SK-N-SH (cell line): ENCODE measurements at regions not wholly inside any gene's neighbourhood (a gene's known extent, or its start where the extent isn't known, plus 50 kb on each side); places are given as distances from the start of the nearest gene placed in this dataset.

Experiments
- CTCF ChIA-PET: fragments of 300-600, 350-600 bp; formaldehyde crosslinking; extraction: SDS; loops from one replicate; lab custom pipeline; 2021; lab: Yijun Ruan, JAX
- POLR2A ChIA-PET: fragments of 350-600 bp; sonication (Branson Sonifier 250); formaldehyde crosslinking; extraction: SDS; loops from one replicate; lab custom pipeline; 2020; ENCODE audit warnings: antibody characterized with exemption, inconsistent platforms; lab: Yijun Ruan, JAX
- DNase-seq: peaks from one replicate; pipeline ENCODE4 v3.0.0; 2012
- H2AFZ ChIP-seq: fragments of 200-600 bp; sonication (generic); 2 replicates; pipeline ENCODE4 v1.8.1; 2016; ENCODE audit warnings: antibody characterized with exemption, mild to moderate bottlenecking, low read depth
- H3F3A ChIP-seq: fragments of 200-600 bp; sonication (generic); replicated peaks from 2 replicates; pipeline ENCODE3; 2016; ENCODE audit warnings: antibody characterized with exemption, mild to moderate bottlenecking; ENCODE audit not compliant: insufficient read depth
- H3K27ac ChIP-seq, 2 experiments: fragments of 200-500 bp in 1 of 2; fragments of 200-600 bp in 1 of 2; sonication (Bioruptor generic) in 1 of 2; sonication (generic), shearing (Covaris generic) in 1 of 2; 2 replicates each; pipeline versions ENCODE4 v1.5.1 to v1.6.1; 2014 to 2016; ENCODE audit warnings: low read depth in 2 of 2, inconsistent platforms in 1 of 2, low read length in 1 of 2, mild to moderate bottlenecking in 1 of 2, mixed read lengths in 1 of 2
- H3K27me3 ChIP-seq: fragments of 200-600 bp; sonication (generic), shearing (Covaris generic); 2 replicates; pipeline ENCODE4 v1.6.1; 2016; ENCODE audit warnings: mixed run types; ENCODE audit not compliant: insufficient read depth
- H3K36me3 ChIP-seq, 2 experiments: fragments of 200-500 bp in 1 of 2; fragments of 200-600 bp in 1 of 2; sonication (Bioruptor generic) in 1 of 2; sonication (generic) in 1 of 2; replicated peaks in 1 of 2; 2 replicates each; pipeline versions ENCODE3 to v1.5.1; 2014 to 2016; ENCODE audit warnings: low read length in 1 of 2, mild to moderate bottlenecking in 1 of 2; ENCODE audit not compliant: insufficient read depth in 2 of 2, control insufficient read depth in 1 of 2
- H3K4me1 ChIP-seq, 2 experiments: fragments of 200-500 bp in 1 of 2; fragments of 200-600 bp in 1 of 2; sonication (Bioruptor generic) in 1 of 2; sonication (generic), shearing (Covaris generic) in 1 of 2; 2 replicates each; pipeline versions ENCODE4 v1.5.1 to v1.6.1; 2014 to 2016; ENCODE audit warnings: low read depth in 1 of 2, low read length in 1 of 2, mixed run types in 1 of 2; ENCODE audit not compliant: insufficient read depth in 2 of 2, control insufficient read depth in 1 of 2
- H3K4me2 ChIP-seq: fragments of 200-600 bp; sonication (generic), shearing (Covaris generic); 2 replicates; pipeline ENCODE4 v1.6.1; 2017; ENCODE audit warnings: mixed run types
- H3K4me3 ChIP-seq, 2 experiments: fragments of 200-500 bp in 1 of 2; fragments of 200-600 bp in 1 of 2; sonication (Bioruptor generic) in 1 of 2; sonication (generic), shearing (Covaris generic) in 1 of 2; 2 replicates each; pipeline versions ENCODE4 v1.5.1 to v1.8.1; 2014 to 2016; ENCODE audit warnings: low read depth in 2 of 2, inconsistent platforms in 1 of 2, low read length in 1 of 2, mild to moderate bottlenecking in 1 of 2, mixed read lengths in 1 of 2, moderate library complexity in 1 of 2
- H3K79me2 ChIP-seq: fragments of 200-600 bp; sonication (generic); 2 replicates; pipeline ENCODE4 v1.8.1; 2017; ENCODE audit warnings: mild to moderate bottlenecking; ENCODE audit not compliant: insufficient read depth
- H3K9ac ChIP-seq: fragments of 200-600 bp; sonication (generic); 2 replicates; pipeline ENCODE4 v1.6.1; 2017; ENCODE audit warnings: mixed run types
- H3K9me2 ChIP-seq: fragments of 200-600 bp; sonication (generic); 2 replicates; pipeline ENCODE4 v1.6.1; 2017; ENCODE audit warnings: mixed run types
- H3K9me3 ChIP-seq: fragments of 200-600 bp; sonication (generic); 2 replicates; pipeline ENCODE4 v1.6.1; 2017; ENCODE audit warnings: mixed run types, mild to moderate bottlenecking, moderate library complexity
- H4K20me1 ChIP-seq: fragments of 200-600 bp; sonication (generic); 2 replicates; pipeline ENCODE4 v1.6.1; 2017; ENCODE audit warnings: mild to moderate bottlenecking, mixed run types; ENCODE audit not compliant: insufficient read depth
- ELF1 ChIP-seq: IDR thresholded peaks from 2 replicates; pipeline ENCODE4 v1.4.0; 2012
- FOSL2 ChIP-seq: IDR thresholded peaks from 2 replicates; pipeline ENCODE4 v1.4.0; 2012; ENCODE audit warnings: low read depth, mild to moderate bottlenecking, moderate library complexity, borderline replicate concordance
- FOXJ3 ChIP-seq: sonication (generic); formaldehyde crosslinking; IDR thresholded peaks from 2 replicates; pipeline ENCODE4 v1.5.1; 2020; ENCODE audit warnings: mild to moderate bottlenecking, missing genetic modification reagents
- JUND ChIP-seq: IDR thresholded peaks from 2 replicates; pipeline ENCODE4 v1.4.0; 2012
- MEF2A ChIP-seq: IDR thresholded peaks from 2 replicates; pipeline ENCODE4 v1.4.0; 2012; ENCODE audit warnings: low read depth, borderline replicate concordance
- MXI1 ChIP-seq: IDR thresholded peaks from 2 replicates; pipeline ENCODE4 v1.6.1; 2012; ENCODE audit warnings: mild to moderate bottlenecking, low read depth, low read length, improper control_type of control experiment
- NRF1 ChIP-seq: IDR thresholded peaks from 2 replicates; pipeline ENCODE4 v1.6.1; 2012; ENCODE audit warnings: low read depth, mild to moderate bottlenecking, low read length
- RAD21 ChIP-seq: IDR thresholded peaks from 2 replicates; pipeline ENCODE4 v1.6.1; 2012; ENCODE audit warnings: mild to moderate bottlenecking, low read length
- RFX5 ChIP-seq: IDR thresholded peaks from 2 replicates; pipeline ENCODE4 v1.6.1; 2012; ENCODE audit warnings: mild to moderate bottlenecking, improper control_type of control experiment, low read length
- RXRA ChIP-seq: IDR thresholded peaks from 2 replicates; pipeline ENCODE4 v1.4.0; 2012; ENCODE audit warnings: low read depth, mild to moderate bottlenecking, borderline replicate concordance
- SIN3A ChIP-seq: IDR thresholded peaks from 2 replicates; pipeline ENCODE4 v1.6.1; 2012; ENCODE audit warnings: low read depth, mild to moderate bottlenecking, low read length, moderate library complexity, borderline replicate concordance
- SMC3 ChIP-seq: IDR thresholded peaks from 2 replicates; pipeline ENCODE4 v1.6.1; 2012; ENCODE audit warnings: low read depth, low read length, improper control_type of control experiment
- TAF1 ChIP-seq: IDR thresholded peaks from 2 replicates; pipeline ENCODE4 v1.6.1; 2012; ENCODE audit warnings: low read depth, mild to moderate bottlenecking, low read length, moderate library complexity, borderline replicate concordance
- TCF12 ChIP-seq: IDR thresholded peaks from 2 replicates; pipeline ENCODE4 v1.4.0; 2012
- TEAD4 ChIP-seq: IDR thresholded peaks from 2 replicates; pipeline ENCODE4 v1.4.0; 2012; ENCODE audit warnings: mild to moderate bottlenecking, borderline replicate concordance; ENCODE audit not compliant: insufficient read depth
- YY1 ChIP-seq: IDR thresholded peaks from 2 replicates; pipeline ENCODE4 v1.4.0; 2012; ENCODE audit warnings: low read depth, mild to moderate bottlenecking
- WGBS: methylation state at CpG from one replicate; pipeline ENCODE4 v1.1.6; 2017; ENCODE audit warnings: low lambda C conversion rate; 5-methylcytosine and 5-hydroxymethylcytosine counted together
- TF ChIP-seq, protein P1 (sequence below): fragments of 200-600 bp; sonication (generic); IDR thresholded peaks from 2 replicates; pipeline ENCODE4 v1.6.1; 2017; ENCODE audit warnings: antibody characterized with exemption, mild to moderate bottlenecking, moderate library complexity
- TF ChIP-seq, protein P2 (sequence below): fragments of 150-350 bp; IDR thresholded peaks from 2 replicates; pipeline ENCODE4 v1.6.1; 2016; ENCODE audit warnings: mild to moderate bottlenecking, low read depth, low read length
- TF ChIP-seq, protein P3 (sequence below): fragments of 150-350 bp; IDR thresholded peaks from 2 replicates; pipeline ENCODE4 v1.6.1; 2017; ENCODE audit warnings: antibody characterized with exemption, low read length, low read depth, borderline replicate concordance

DNA sequence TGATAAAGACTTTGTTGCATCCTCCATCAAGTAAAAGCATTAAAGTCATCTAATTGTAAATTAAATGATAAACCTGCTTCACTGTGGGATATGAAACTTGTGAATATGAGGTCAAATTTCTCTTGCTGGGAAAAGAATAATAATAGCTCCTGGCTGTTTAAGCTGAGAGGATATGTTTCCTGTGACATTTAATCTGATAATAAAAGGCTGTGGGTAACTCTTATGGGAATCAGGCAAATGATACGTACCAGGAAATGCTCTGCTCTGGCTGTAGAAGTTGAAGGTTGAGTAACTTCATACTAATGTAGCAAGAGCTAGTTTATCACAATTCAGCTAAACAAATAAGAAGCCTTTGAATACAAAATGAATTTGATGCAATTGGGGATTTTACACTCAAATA lies 574.6 kb downstream of the RAPGEF2 start:
- no peaks in the 10 kb centered on the region for H3K27me3 ChIP-seq
- TF ChIP-seq ELF1 (no peak), SIN3A (no peak), TCF12 (no peak), MEF2A (no peak), RAD21 (no peak), MXI1 (no peak), FOXJ3 (CRISPR knock-in tag) (no peak), YY1 (no peak), JUND (no peak)
- TF ChIP-seq, protein P1, sequence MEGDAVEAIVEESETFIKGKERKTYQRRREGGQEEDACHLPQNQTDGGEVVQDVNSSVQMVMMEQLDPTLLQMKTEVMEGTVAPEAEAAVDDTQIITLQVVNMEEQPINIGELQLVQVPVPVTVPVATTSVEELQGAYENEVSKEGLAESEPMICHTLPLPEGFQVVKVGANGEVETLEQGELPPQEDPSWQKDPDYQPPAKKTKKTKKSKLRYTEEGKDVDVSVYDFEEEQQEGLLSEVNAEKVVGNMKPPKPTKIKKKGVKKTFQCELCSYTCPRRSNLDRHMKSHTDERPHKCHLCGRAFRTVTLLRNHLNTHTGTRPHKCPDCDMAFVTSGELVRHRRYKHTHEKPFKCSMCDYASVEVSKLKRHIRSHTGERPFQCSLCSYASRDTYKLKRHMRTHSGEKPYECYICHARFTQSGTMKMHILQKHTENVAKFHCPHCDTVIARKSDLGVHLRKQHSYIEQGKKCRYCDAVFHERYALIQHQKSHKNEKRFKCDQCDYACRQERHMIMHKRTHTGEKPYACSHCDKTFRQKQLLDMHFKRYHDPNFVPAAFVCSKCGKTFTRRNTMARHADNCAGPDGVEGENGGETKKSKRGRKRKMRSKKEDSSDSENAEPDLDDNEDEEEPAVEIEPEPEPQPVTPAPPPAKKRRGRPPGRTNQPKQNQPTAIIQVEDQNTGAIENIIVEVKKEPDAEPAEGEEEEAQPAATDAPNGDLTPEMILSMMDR = no peak
- TF ChIP-seq, protein P2, sequence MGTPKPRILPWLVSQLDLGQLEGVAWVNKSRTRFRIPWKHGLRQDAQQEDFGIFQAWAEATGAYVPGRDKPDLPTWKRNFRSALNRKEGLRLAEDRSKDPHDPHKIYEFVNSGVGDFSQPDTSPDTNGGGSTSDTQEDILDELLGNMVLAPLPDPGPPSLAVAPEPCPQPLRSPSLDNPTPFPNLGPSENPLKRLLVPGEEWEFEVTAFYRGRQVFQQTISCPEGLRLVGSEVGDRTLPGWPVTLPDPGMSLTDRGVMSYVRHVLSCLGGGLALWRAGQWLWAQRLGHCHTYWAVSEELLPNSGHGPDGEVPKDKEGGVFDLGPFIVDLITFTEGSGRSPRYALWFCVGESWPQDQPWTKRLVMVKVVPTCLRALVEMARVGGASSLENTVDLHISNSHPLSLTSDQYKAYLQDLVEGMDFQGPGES = no peak
- TF ChIP-seq, protein P3, sequence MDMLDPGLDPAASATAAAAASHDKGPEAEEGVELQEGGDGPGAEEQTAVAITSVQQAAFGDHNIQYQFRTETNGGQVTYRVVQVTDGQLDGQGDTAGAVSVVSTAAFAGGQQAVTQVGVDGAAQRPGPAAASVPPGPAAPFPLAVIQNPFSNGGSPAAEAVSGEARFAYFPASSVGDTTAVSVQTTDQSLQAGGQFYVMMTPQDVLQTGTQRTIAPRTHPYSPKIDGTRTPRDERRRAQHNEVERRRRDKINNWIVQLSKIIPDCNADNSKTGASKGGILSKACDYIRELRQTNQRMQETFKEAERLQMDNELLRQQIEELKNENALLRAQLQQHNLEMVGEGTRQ = no peak
- no peaks in the 10 kb centered on the region for H3K9me3 ChIP-seq
- peak; percentile 19 for DNase-seq
- 13% methylated on average over 1 of the region's 1 CpG for WGBS
- H3K9me2 ChIP-seq = no peaks in the 10 kb centered on the region
- POLR2A ChIA-PET = no interaction called here
- no peaks in the 10 kb centered on the region for H4K20me1 ChIP-seq
- H3K4me3 ChIP-seq = no peak overlapping the region
- H3K9ac ChIP-seq = no peak overlapping the region
- no peaks in the 10 kb centered on the region for H3K36me3 ChIP-seq
- CTCF ChIA-PET = no interaction called here
- H3K4me1 ChIP-seq = no peaks in the 10 kb centered on the region; a peak in 2 of 4 replicates
- H3K79me2 ChIP-seq = no peaks in the 10 kb centered on the region
- H3K27ac ChIP-seq = peak overlapping the region in 1 of 2 experiments; percentile 64; a peak in 2 of 4 replicates
- H3K4me2 ChIP-seq = no peak overlapping the region
- H2AFZ ChIP-seq = no peak overlapping the region
- H3F3A ChIP-seq = no peaks in the 10 kb centered on the region

DNA sequence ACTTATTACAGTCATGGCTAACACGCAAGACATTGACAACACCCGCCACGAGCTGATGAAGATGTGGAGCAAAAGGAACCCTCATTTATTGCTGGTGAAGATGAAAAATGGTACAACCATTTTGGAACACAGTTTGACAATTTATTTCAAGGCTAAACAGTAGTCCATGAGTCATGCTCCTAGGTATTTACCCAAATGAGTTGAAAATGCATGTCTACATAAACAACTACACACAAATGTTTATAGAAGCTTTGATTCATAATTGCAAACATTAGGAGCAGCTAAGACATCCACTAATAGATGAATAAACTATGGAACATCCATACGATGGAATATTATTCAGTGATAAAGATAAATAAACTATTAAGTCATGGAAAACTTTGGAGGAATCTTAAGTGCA lies 580.1 kb downstream of the RAPGEF2 start:
- no peak for TF ChIP-seq NRF1
- TF ChIP-seq, protein P1 = no peak
- TF ChIP-seq ELF1 = no peak
- TF ChIP-seq SMC3 = no peak
- TF ChIP-seq RXRA = no peak
- TF ChIP-seq TEAD4 = no peak
- no peak for TF ChIP-seq JUND
- TF ChIP-seq FOSL2 = no peak
- no peak for TF ChIP-seq SIN3A
- no peak for TF ChIP-seq YY1
- TF ChIP-seq, protein P3 = no peak
- no peak for TF ChIP-seq RFX5
- no peak for TF ChIP-seq TAF1
- H3K27ac ChIP-seq = no peak overlapping the region
- peaks cover 0 to 10% of the 10 kb centered on the region in 2 experiments; a peak in 1 of 4 replicates for H3K4me1 ChIP-seq
- H3K9me2 ChIP-seq = no peaks in the 10 kb centered on the region
- H3K4me3 ChIP-seq = no peak overlapping the region
- H4K20me1 ChIP-seq = no peaks in the 10 kb centered on the region
- H3K36me3 ChIP-seq = no peaks in the 10 kb centered on the region
- H3K79me2 ChIP-seq = no peaks in the 10 kb centered on the region
- POLR2A ChIA-PET = no interaction called here
- H3K27me3 ChIP-seq = no peaks in the 10 kb centered on the region
- H2AFZ ChIP-seq = no peak overlapping the region
- CTCF ChIA-PET = no interaction called here
- H3K9me3 ChIP-seq = no peaks in the 10 kb centered on the region
- no peak for DNase-seq
- H3K4me2 ChIP-seq = no peak overlapping the region
- H3F3A ChIP-seq = no peaks in the 10 kb centered on the region
- WGBS = 40% methylated on average over 4 of the region's 4 CpGs
- H3K9ac ChIP-seq = no peak overlapping the region
